Panc1 (cell line): ENCODE measurements at regions not wholly inside any gene's neighbourhood (a gene's known extent, or its start where the extent isn't known, plus 50 kb on each side); places are given as distances from the start of the nearest gene placed in this dataset.

ENCODE experiments used
- POLR2AphosphoS5 ChIP-seq: IDR thresholded peaks from 2 replicates; pipeline ENCODE4 v1.6.1; 2012; ENCODE audit warnings: mild to moderate bottlenecking, low read depth, low read length, moderate library complexity
- SIN3A ChIP-seq: IDR thresholded peaks from 2 replicates; pipeline ENCODE4 v1.6.1; 2012; ENCODE audit warnings: low read depth, mild to moderate bottlenecking, low read length, moderate library complexity, borderline replicate concordance; ENCODE audit not compliant: insufficient read depth
- TCF7L2 ChIP-seq: IDR thresholded peaks from 2 replicates; pipeline ENCODE4 v1.6.1; 2011; ENCODE audit warnings: mild to moderate bottlenecking, low read depth, low read length, inconsistent platforms
- TF ChIP-seq, protein P1 (sequence below), 2 experiments: IDR thresholded peaks; 2 replicates each; pipeline ENCODE4 v1.6.1; 2011 to 2012; ENCODE audit warnings: low read depth in 2 of 2, control low read depth in 1 of 2, low read length in 1 of 2, mild to moderate bottlenecking in 1 of 2, moderate library complexity in 1 of 2; ENCODE audit not compliant: insufficient read depth in 1 of 2
- TF ChIP-seq, protein P2 (sequence below): fragments of 450-650 bp; IDR thresholded peaks from 2 replicates; pipeline ENCODE4 v1.5.1; 2017; ENCODE audit warnings: mild to moderate bottlenecking

DNA sequence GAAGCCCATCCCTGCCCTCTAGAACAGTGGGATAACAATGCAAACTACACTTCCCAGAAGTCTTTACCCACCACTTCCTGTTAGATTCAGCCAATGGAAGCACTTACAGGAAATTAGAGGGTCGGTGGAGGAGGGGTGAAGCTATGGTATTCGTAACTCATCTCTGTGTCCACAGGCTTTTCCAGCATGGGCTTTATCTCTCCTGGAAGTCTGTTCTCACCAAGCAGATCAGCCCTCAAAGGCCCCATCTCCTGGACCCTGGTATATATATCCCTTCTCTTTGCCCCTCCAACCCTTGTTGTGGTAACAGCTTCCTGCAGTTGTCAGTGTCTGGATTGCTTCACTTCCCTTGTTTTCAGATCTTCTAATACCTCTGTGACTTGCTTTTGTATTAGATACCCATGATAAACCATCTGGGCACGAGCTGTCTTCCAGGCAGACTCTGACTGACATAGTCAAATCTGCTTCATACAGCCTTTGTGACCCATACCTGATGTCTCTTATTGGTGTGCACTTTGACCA lies 475.0 kb upstream of the POU3F3 start:
- TF ChIP-seq, protein P1, sequence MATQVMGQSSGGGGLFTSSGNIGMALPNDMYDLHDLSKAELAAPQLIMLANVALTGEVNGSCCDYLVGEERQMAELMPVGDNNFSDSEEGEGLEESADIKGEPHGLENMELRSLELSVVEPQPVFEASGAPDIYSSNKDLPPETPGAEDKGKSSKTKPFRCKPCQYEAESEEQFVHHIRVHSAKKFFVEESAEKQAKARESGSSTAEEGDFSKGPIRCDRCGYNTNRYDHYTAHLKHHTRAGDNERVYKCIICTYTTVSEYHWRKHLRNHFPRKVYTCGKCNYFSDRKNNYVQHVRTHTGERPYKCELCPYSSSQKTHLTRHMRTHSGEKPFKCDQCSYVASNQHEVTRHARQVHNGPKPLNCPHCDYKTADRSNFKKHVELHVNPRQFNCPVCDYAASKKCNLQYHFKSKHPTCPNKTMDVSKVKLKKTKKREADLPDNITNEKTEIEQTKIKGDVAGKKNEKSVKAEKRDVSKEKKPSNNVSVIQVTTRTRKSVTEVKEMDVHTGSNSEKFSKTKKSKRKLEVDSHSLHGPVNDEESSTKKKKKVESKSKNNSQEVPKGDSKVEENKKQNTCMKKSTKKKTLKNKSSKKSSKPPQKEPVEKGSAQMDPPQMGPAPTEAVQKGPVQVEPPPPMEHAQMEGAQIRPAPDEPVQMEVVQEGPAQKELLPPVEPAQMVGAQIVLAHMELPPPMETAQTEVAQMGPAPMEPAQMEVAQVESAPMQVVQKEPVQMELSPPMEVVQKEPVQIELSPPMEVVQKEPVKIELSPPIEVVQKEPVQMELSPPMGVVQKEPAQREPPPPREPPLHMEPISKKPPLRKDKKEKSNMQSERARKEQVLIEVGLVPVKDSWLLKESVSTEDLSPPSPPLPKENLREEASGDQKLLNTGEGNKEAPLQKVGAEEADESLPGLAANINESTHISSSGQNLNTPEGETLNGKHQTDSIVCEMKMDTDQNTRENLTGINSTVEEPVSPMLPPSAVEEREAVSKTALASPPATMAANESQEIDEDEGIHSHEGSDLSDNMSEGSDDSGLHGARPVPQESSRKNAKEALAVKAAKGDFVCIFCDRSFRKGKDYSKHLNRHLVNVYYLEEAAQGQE (IDR thresholded peaks at IDR 0.05; ENCODE audit: insufficient read depth in 1 of 2, low read depth in 2 of 2, low read length in 1 of 2) = no peak
- no peak for TF ChIP-seq POLR2AphosphoS5
- TF ChIP-seq, protein P2, sequence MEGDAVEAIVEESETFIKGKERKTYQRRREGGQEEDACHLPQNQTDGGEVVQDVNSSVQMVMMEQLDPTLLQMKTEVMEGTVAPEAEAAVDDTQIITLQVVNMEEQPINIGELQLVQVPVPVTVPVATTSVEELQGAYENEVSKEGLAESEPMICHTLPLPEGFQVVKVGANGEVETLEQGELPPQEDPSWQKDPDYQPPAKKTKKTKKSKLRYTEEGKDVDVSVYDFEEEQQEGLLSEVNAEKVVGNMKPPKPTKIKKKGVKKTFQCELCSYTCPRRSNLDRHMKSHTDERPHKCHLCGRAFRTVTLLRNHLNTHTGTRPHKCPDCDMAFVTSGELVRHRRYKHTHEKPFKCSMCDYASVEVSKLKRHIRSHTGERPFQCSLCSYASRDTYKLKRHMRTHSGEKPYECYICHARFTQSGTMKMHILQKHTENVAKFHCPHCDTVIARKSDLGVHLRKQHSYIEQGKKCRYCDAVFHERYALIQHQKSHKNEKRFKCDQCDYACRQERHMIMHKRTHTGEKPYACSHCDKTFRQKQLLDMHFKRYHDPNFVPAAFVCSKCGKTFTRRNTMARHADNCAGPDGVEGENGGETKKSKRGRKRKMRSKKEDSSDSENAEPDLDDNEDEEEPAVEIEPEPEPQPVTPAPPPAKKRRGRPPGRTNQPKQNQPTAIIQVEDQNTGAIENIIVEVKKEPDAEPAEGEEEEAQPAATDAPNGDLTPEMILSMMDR = no peak
- TF ChIP-seq TCF7L2 = no peak
- no peak for TF ChIP-seq SIN3A
